GM12872 (cell line): ENCODE measurements at regions not wholly inside any gene's neighbourhood (a gene's known extent, or its start where the extent isn't known, plus 50 kb on each side); places are given as distances from the start of the nearest gene placed in this dataset.

Experiments
- TF ChIP-seq, protein P1 (sequence below): IDR thresholded peaks from 3 replicates; pipeline ENCODE4 v1.5.1; 2011; ENCODE audit warnings: low read depth, mild to moderate bottlenecking, low read length, moderate library complexity; ENCODE audit not compliant: insufficient read depth

DNA sequence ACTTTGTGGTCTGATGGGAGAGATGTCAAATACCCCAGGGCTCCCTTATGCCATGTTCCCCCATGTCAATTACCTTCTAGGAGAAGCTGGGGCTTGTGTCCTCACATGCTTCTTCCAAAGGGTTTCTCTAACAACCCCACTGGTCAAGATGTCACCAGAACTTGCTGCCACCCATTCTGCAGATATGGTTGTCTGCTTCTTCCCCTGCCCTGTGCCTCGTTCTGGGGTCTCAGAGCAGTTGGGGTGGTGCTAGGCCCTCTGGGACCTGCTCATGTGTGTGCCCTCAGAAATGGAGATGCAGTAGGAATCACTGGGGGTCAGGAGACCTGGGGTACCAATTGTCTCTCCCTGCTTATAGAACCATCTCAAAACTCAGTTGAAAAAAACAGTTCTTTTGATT lies 268.6 kb downstream of the MYCN start:
- TF ChIP-seq, protein P1, sequence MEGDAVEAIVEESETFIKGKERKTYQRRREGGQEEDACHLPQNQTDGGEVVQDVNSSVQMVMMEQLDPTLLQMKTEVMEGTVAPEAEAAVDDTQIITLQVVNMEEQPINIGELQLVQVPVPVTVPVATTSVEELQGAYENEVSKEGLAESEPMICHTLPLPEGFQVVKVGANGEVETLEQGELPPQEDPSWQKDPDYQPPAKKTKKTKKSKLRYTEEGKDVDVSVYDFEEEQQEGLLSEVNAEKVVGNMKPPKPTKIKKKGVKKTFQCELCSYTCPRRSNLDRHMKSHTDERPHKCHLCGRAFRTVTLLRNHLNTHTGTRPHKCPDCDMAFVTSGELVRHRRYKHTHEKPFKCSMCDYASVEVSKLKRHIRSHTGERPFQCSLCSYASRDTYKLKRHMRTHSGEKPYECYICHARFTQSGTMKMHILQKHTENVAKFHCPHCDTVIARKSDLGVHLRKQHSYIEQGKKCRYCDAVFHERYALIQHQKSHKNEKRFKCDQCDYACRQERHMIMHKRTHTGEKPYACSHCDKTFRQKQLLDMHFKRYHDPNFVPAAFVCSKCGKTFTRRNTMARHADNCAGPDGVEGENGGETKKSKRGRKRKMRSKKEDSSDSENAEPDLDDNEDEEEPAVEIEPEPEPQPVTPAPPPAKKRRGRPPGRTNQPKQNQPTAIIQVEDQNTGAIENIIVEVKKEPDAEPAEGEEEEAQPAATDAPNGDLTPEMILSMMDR: no peak

DNA sequence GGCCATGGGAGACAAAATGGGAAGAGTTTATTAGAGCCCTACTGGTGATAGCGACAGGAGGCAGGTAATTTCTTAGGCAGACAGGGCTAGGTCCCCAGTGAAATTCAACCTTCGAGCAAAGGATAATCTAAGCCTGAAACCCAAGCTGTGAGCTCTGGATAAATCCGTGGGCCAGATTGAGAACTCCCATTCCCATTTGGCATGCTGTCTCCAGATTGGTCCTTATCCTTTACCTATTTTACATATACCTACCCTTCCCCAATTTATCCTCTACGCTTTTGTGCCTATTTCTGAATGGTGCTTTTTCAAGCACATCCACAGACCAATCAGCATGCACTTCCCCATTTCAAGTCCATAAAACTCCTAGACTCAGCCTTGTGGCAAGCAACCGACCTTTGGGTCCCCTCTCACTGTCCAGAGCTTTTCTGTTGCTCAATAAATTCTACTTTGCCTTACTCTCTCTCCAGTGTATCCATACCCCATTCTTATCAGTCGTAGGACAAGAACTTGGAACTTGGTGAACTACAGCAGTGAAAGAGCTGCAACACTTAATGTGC lies 268.0 kb downstream of the MYCN start:
- TF ChIP-seq, protein P1: no peak

DNA sequence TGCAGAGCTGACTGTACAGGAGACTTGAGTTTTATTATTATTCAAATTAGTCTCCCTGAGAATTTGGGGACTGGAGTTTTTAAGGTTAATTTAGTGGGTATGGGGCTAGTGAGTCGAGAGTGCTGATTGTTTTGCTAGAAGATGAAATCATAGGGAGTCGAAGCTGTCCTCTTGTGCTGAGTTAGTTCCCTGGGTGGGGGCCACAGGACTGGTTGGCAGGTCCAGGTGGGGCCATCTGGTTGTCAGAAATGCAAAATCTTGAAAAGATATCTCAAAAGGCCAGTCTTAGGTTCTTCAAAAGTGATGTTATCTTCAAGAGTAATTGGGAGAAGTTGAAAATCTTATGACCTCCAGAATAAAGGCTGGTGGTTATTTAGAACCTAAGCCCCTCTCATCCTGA lies 267.3 kb downstream of the MYCN start:
- TF ChIP-seq, protein P1: no peak

DNA sequence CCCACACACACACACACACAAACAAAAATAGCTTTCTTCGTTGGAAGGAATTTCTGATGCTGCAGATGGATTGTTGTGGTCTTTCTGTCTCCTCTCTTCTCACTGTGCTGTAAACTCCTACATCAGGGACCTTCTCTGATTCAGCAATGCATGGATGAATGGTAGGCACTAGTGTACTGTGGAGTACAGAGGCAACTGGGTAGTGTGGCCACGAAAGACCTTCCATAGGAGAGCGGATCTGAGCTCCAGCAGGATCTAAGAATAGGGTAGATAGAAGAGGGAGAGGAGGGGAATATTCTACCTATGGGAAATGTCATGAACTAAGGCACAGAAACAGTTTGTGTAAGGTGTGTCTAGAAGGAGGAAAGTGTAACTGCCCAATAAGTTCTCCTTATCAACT lies 266.8 kb downstream of the MYCN start:
- TF ChIP-seq, protein P1: no peak

DNA sequence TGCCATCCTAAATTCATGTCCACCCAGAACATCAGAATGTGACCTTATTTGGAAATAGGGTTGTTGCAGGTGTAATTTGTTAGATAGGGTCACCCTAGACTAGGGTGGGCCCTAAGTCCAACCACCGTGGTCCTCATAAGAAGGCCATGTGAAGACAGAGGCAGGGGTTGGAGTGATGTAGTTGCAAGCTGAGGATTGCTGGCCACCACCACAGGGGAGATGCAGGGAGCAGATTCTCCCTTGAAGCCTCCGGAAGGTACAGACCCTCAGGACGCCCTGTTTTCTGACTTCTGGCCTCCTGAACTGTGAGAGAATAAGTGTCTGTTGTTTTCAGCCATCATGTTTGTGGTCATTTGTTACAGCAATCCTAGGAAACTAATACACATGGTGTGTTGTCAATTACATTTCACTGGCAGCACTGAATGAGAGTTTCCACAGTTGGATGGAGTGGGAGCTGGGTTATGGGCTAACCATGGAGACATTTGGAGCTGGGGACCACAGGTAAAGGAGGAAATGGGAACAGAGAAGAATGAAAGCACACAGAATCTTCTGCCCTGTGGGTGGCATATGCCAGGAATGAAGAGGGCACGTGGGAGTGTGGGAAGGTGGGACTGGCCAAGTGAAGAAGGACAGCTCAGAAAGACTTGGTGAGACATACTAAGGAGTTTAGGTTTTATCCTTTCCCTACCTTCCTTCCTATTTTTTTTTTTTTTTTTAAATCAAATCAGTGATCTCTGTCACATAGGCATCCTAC lies 266.0 kb downstream of the MYCN start:
- TF ChIP-seq, protein P1: no peak

DNA sequence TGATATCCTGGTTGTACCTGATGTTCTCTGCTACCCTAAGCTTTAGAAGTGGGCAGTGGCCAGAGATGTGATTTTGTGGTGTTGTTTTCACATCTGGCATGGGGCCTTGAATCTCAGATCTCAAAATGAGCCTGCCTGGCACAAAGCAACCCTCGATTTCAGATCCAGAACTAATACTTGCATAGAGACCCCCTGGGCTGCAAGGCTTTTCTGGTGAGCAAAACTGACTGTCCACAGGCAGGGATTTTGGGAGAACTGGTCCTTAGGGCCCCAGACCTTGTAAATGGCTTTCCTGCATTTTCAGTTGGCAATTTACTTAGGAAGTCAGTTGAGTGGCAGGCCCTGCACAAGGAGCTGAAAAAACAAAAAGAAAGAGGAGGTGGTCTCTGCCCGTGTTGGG lies 265.3 kb downstream of the MYCN start:
- TF ChIP-seq, protein P1: no peak

DNA sequence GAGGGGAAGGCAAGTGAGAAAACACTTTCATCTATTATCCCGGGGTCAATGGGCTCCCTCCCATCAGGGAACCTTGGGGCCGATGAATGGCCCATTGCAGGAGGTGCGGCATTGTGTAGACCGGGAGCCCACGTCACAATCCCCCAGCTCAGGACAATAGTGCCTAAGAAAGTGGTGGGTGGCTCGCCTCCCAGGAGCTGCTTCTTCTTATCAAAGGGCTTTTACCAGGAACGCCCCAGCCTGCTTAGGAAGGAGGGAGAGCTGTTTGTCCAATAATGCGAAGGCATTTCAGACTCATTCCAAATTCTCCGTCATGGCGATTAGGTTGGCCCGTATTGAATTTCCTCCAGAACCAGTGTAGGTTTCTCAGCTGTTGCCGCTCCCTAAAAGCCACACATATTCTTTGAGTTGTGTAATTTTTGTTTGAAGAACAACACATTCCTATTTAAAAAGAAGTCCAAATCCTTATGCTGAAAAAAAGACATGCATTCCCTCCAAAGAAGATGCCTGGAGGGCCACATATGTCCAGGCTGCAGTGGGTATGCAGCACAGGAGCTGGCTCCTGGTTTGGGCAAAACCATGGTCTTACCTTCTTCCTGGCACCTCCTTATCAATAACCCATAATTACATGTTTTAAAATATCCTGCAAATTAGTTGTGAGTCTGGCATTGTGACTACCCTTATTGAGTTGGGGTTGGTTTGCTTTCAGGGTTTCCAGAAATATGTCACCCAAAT lies 264.7 kb downstream of the MYCN start:
- TF ChIP-seq, protein P1: no peak
